Endothelial cell of umbilical vein (primary cell): ENCODE measurements at regions not wholly inside any gene's neighbourhood (a gene's known extent, or its start where the extent isn't known, plus 50 kb on each side); places are given as distances from the start of the nearest gene placed in this dataset.

Experiments
- BruUV-seq: library from RNA; stranded (reverse); fragments of 400-500 nt; replicated peaks from 2 replicates; lab custom pipeline; 2021; lab: Mats Ljungman, UMichigan
- CTCF ChIA-PET: fragments of 300-600, 350-600 bp; sonication (Branson Sonifier 250); formaldehyde crosslinking; loops from one replicate; lab custom pipeline; 2021; ENCODE audit warnings: antibody characterized with exemption, inconsistent platforms; lab: Charles Lee
- POLR2A ChIA-PET: fragments of 300-600, 350-600 bp; sonication (Branson Sonifier 250); formaldehyde crosslinking; loops from one replicate; lab custom pipeline; 2021; ENCODE audit warnings: antibody characterized with exemption, inconsistent platforms; lab: Charles Lee
- DNase-seq: peaks from one replicate; pipeline ENCODE4 v3.0.0-alpha.2; 2011; ENCODE audit warnings: low read depth, low spot score
- FAIRE-seq: peaks from 2 replicates; lab custom pipeline; 2011; peaks lifted over from hg19 to GRCh38; lab: Jason Lieb, UNC
- H2AFZ ChIP-seq: 2 replicates; pipeline ENCODE4 v1.6.0; 2012; ENCODE audit warnings: low read depth, low read length, control low read depth, inconsistent platforms
- H3K27ac ChIP-seq: 2 replicates; pipeline ENCODE4 v1.5.1; 2011; ENCODE audit warnings: low read depth, mild to moderate bottlenecking, control low read depth, low read length, moderate library complexity; ENCODE audit not compliant: insufficient read depth
- H3K27me3 ChIP-seq, 2 experiments: 2 replicates each; pipeline versions ENCODE4 v1.6.0 to v1.6.1; 2011; ENCODE audit warnings: low read length in 2 of 2, mixed read lengths in 1 of 2; ENCODE audit not compliant: control insufficient read depth in 2 of 2, insufficient read depth in 2 of 2
- H3K36me3 ChIP-seq, 2 experiments: 2 replicates in 1 of 2; 3 replicates in 1 of 2; pipeline ENCODE4 v1.5.1; 2011; ENCODE audit warnings: low read length in 2 of 2, mild to moderate bottlenecking in 1 of 2, moderate library complexity in 1 of 2; ENCODE audit not compliant: control insufficient read depth in 2 of 2, insufficient read depth in 2 of 2; ENCODE audit errors: extremely low read depth in 1 of 2
- H3K4me1 ChIP-seq: 3 replicates; pipeline ENCODE4 v1.5.1; 2011; ENCODE audit warnings: mild to moderate bottlenecking, low read length; ENCODE audit not compliant: control insufficient read depth, insufficient read depth; ENCODE audit errors: extremely low read depth
- H3K4me2 ChIP-seq: 2 replicates; pipeline ENCODE4 v1.6.1; 2011; ENCODE audit warnings: low read length, control low read depth, mixed read lengths; ENCODE audit not compliant: insufficient read depth
- H3K4me3 ChIP-seq, 3 experiments: fragments of 200-600 bp in 1 of 3; sonication (generic), shearing (Covaris generic) in 1 of 3; replicated peaks in 1 of 3; 2 replicates each; pipeline ENCODE4 v1.5.1; 2011 to 2016; ENCODE audit warnings: control low read depth in 3 of 3, low read length in 3 of 3, mild to moderate bottlenecking in 2 of 3, inconsistent platforms in 1 of 3, low read depth in 1 of 3, moderate library complexity in 1 of 3; ENCODE audit not compliant: insufficient read depth in 1 of 3
- H3K79me2 ChIP-seq: 2 replicates; pipeline ENCODE4 v1.6.0; 2012; ENCODE audit warnings: low read length, inconsistent platforms; ENCODE audit not compliant: control insufficient read depth, insufficient read depth
- H3K9ac ChIP-seq: replicated peaks from 2 replicates; pipeline ENCODE3; 2011; ENCODE audit warnings: low read length, control low read depth; ENCODE audit not compliant: insufficient read depth; ENCODE audit errors: extremely low read depth
- H3K9me1 ChIP-seq: replicated peaks from 3 replicates; pipeline ENCODE4 v1.6.0; 2011; ENCODE audit warnings: mild to moderate bottlenecking, low read length; ENCODE audit not compliant: control insufficient read depth, insufficient read depth; ENCODE audit errors: extremely low read depth
- H3K9me3 ChIP-seq: replicated peaks from 2 replicates; pipeline ENCODE4 v1.5.1; 2012; ENCODE audit warnings: low read length, inconsistent platforms; ENCODE audit not compliant: control insufficient read depth, insufficient read depth
- H4K20me1 ChIP-seq: replicated peaks from 2 replicates; pipeline ENCODE3; 2011; ENCODE audit warnings: mild to moderate bottlenecking, low read length; ENCODE audit not compliant: control insufficient read depth, insufficient read depth; ENCODE audit errors: extremely low read depth
- CTCF ChIP-seq, 2 donors: IDR thresholded peaks; 1 replicate in 1 of 2; 2 replicates in 1 of 2; pipeline ENCODE4 v1.5.1; 2011; ENCODE audit warnings: low read length in 2 of 2, mild to moderate bottlenecking in 2 of 2, moderate library complexity in 2 of 2, control low read depth in 1 of 2, inconsistent platforms in 1 of 2, low read depth in 1 of 2; ENCODE audit not compliant: insufficient read depth in 1 of 2; ENCODE audit errors: extremely low read depth in 1 of 2
- EZH2 ChIP-seq: IDR thresholded peaks from 2 replicates; pipeline ENCODE4 v1.6.1; 2012; ENCODE audit warnings: borderline replicate concordance, low read depth, mild to moderate bottlenecking, moderate library complexity, low read length, inconsistent platforms; ENCODE audit not compliant: severe bottlenecking
- FOS ChIP-seq: IDR thresholded peaks from 2 replicates; pipeline ENCODE4 v1.6.1; 2011; ENCODE audit warnings: mild to moderate bottlenecking, low read length, moderate library complexity, borderline replicate concordance; ENCODE audit not compliant: insufficient read depth
- GATA2 ChIP-seq: IDR thresholded peaks from 2 replicates; pipeline ENCODE4 v1.7.0; 2011; ENCODE audit warnings: low read depth, mild to moderate bottlenecking, moderate library complexity, mixed read lengths, low read length; ENCODE audit not compliant: insufficient read length, insufficient read depth
- JUN ChIP-seq: IDR thresholded peaks from 2 replicates; pipeline ENCODE4 v1.6.1; 2011; ENCODE audit warnings: borderline replicate concordance, low read depth; ENCODE audit not compliant: insufficient read length, insufficient read depth
- MAX ChIP-seq: IDR thresholded peaks from 2 replicates; pipeline ENCODE4 v1.6.1; 2011; ENCODE audit not compliant: insufficient read depth, insufficient read length
- MYC ChIP-seq: IDR thresholded peaks from one replicate; pipeline ENCODE4 v1.6.1; 2011; ENCODE audit warnings: mild to moderate bottlenecking, low read depth, low read length
- POLR2A ChIP-seq: IDR thresholded peaks from 2 replicates; pipeline ENCODE4 v1.6.1; 2012; ENCODE audit warnings: low read depth, mild to moderate bottlenecking, control low read depth, low read length
- POLR2AphosphoS5 ChIP-seq: IDR thresholded peaks from 2 replicates; pipeline ENCODE4 v1.6.1; 2012; ENCODE audit warnings: low read depth, mild to moderate bottlenecking, control low read depth, low read length, moderate library complexity; ENCODE audit not compliant: insufficient read depth
- dilution Hi-C: fragments of 300-500 bp; cut with MboI; formaldehyde crosslinking; loops from one replicate; pipeline ENCODE4 v1.15.0; 2019; ENCODE audit warnings: low sequenced_read_pairs; ENCODE audit not compliant: extremely low pct_ligation_motif_present
- intact Hi-C: fragments of 100-400 bp; cut with micrococcal nuclease; formaldehyde crosslinking; loops from one replicate; pipeline ENCODE4 v1.10.0; 2022

- no TSS peak for BruUV-seq
- Histone ChIP-seq H3K4me2 (no peak overlapping the region), H3K4me1 (no peaks in the 10 kb centered on the region), H2AFZ (no peak overlapping the region), H4K20me1 (no peaks in the 10 kb centered on the region), H3K79me2 (no peaks in the 10 kb centered on the region), H3K9ac (no peak overlapping the region), H3K4me3 (no peak overlapping the region), H3K9me3 (no peaks in the 10 kb centered on the region), H3K36me3 (no peaks in the 10 kb centered on the region), H3K9me1 (no peaks in the 10 kb centered on the region), H3K27ac (no peak overlapping the region), H3K27me3 (no peaks in the 10 kb centered on the region)
- intact Hi-C loops (no loop called here), dilution Hi-C loops (no loop called here)
- TF ChIP-seq POLR2AphosphoS5 (no peak), POLR2A (no peak), EZH2 (no peak), FOS (no peak), MAX (no peak), CTCF (IDR thresholded peaks at IDR 0.05; ENCODE audit: extremely low read depth in 1 of 2, insufficient read depth in 1 of 2, low read depth in 1 of 2, low read length in 2 of 2) (no peak), GATA2 (no peak), JUN (no peak), MYC (no peak)
- DNase-seq (no peak), FAIRE-seq (no peak)
- POLR2A ChIA-PET, result no interaction called here
- CTCF ChIA-PET, result interaction anchor here (0.8 to 1.2 kb wide), 2 partner anchors 8 to 85 kb away, joined by 3 to 6 read pairs; no protein-coding TSS in a partner anchor
Measured at GRCh38 chr7:65221683-65222082, 152.0 kb upstream of the ZNF92 start.
